ELF-1 (cell line): ENCODE measurements at regions not wholly inside any gene's neighbourhood (a gene's known extent, or its start where the extent isn't known, plus 50 kb on each side); places are given as distances from the start of the nearest gene placed in this dataset.
"Not testable (repeated sequence)": the region's sequence is repeated elsewhere in the genome, so short reads cannot be mapped to it uniquely, and the experiment has no call there.

Experiments used
- DNase-seq: peaks from one replicate; pipeline ENCODE4 v3.0.0-alpha.2; 2016; ENCODE audit warnings: low read depth, low spot score

- DNase-seq: no peak
These were observed 98.6 kb downstream of the NAV1 start for GRCh38 chr1:201637282-201638079.

- DNase-seq: no peak
These were observed 100.5 kb downstream of the NAV1 start for GRCh38 chr1:201639391-201639790.

DNA sequence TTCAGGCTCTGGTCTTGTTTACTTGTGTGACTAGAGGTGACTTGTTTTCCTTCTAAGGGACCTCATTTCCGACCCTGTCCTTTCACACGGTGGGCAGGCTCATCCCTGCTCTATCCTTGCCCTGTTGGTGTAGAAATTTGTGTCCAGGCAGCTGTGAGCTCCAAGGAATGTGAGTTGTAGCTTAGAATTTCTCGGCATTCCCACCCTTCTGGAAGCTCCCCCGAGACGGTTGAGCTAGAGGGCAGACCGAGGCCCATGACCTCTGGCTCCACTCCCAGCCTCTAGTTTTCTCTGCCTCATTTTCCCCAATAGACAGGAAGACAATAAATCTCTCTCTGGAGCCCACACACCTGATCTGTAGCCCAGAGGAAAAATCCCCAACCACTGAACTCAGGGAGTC lies 100.9 kb downstream of the NAV1 start:
- DNase-seq: no peak

DNA sequence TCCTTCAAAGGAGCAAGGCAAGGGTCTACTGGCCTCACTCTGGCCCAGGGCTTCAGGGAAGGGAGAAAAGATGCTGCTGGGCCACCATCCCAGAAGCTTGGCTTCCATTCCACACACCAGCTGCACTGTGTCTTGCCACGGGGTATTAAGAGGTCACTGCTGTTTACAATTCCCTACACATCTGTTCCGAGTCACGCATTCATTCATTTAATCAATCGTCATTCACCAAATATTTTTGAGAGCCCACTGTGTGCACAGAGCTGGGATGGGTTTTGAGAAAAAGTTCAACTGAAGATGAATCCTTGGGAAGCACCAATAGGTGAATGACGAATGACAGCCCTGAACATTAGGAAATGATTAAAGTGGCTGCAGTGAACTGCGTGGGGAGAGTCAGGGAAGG lies 101.7 kb downstream of the NAV1 start:
- DNase-seq: no peak

GRCh38 chr1:201641524-201642253 lies 102.8 kb downstream of the NAV1 start:
- DNase-seq: no peak

DNA sequence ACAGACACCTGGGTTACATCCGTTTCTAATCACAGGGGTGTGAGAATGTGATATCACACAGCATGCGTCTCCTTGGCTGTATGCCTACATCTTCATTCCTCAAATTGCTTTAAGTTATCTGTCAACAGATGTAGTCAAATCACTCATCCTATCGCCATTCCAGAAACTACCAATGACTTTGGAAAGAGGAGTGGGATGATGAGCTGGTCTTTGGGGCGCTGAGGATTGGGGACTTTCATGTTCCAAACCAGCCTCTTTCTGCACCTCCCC lies 104.8 kb downstream of the NAV1 start:
- no peak for DNase-seq

GRCh38 chr1:201644197-201644596 lies 105.3 kb downstream of the NAV1 start:
- no peak for DNase-seq

DNA sequence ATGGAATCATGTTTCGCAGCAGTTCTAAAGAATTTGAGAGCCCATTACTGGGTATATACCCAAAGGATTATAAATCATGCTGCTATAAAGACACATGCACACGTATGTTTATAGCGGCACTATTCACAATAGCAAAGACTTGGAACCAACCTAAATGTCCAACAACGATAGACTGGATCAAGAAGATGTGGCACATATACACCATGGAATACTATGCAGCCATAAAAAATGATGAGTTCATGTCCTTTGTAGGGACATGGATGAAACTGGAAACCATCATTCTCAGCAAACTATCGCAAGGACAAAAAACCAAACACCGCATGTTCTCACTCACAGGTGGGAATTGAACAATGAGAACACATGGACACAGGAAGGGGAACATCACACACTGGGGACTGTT lies 106.1 kb downstream of the NAV1 start:
- not testable (repeated sequence) for DNase-seq

DNA sequence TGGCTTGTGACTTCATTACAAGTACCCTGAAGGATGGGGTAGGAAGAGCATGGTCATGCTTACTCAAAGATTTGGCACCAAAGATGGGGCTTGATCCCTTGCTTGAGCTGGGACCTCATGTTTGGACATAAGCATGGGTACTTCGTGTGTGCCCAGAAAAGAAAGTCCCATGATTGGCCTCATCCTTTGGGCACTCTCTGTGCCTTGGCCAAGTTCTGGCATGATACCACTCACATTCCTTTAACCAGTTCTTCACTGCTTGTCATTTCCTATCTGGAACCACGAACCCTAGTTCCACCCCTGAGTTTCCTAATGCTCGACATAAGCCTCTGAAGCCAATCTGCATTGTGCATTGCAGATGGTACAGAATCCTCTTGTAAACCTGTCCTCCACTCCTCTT lies 107.0 kb downstream of the NAV1 start:
- no peak for DNase-seq

GRCh38 chr1:201646411-201647022 lies 107.6 kb downstream of the NAV1 start:
- no peak for DNase-seq

GRCh38 chr1:201647094-201647493 lies 108.2 kb downstream of the NAV1 start:
- DNase-seq: no peak

DNA sequence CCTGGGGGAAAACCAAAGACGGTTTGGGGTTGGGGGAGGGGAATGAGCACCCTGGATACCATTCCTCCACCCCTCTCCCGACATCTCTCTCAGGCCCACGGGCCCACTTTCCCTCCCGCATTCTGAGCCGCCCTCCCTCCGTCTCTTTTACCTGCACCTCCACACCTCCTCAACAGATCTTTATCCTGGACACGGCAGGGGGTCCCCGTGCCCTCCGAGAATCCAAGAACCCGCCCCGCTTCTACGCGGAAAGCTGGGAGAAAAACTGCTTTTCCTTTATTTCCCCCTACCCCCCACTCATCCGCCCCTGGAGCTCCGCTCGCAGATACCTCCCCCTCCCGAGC lies 108.8 kb downstream of the NAV1 start:
- no peak for DNase-seq

GRCh38 chr1:201648066-201648906 lies 109.4 kb downstream of the NAV1 start:
- peak; percentile 42 for DNase-seq

DNA sequence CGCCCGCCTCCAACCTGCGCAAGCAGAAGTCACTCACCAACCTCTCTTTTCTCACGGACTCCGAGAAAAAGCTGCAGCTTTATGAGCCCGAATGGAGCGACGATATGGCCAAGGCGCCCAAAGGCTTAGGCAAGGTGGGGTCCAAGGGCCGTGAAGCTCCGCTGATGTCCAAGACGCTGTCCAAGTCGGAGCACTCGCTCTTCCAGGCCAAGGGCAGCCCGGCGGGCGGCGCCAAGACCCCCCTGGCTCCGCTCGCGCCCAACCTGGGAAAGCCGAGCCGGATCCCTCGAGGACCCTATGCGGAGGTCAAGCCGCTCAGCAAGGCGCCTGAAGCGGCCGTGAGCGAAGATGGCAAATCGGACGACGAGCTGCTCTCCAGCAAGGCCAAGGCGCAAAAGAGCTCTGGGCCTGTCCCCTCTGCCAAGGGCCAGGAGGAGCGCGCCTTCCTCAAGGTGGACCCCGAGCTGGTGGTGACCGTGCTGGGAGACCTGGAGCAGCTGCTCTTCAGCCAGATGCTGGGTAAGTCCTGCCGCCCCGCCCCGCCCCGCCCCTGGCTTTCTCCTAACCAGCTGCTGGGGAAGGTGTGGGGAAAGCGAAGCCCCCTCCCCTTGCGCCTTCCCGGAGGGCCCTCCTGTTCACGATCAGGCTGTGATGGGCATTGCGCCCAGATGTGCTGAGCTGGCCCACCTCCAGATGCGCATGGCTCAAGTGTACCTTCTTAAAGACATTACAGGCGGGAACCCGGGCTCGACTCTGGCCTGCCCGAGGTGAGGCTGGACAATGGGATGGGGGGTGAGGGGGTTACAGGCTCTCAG lies 110.2 kb downstream of the NAV1 start:
- DNase-seq: peak; percentile 80

- peak; percentile 89 for DNase-seq
These were observed 111.1 kb downstream of the NAV1 start for GRCh38 chr1:201649761-201650622.

DNA sequence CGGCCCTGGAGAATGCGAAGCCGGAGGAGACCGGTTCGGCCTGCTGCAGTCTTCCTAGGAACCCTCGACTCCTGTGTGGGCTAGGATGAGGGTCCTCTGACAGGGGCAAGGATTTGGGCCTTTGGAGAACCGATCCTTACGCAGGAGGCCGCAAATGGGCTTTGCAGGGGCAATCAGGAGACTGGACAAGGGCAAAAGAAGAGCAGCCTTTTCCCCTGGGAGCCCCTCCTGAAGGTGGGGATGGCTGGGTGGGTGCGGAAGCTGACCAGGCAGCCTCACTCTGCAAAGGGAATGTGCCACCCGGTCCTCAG lies 111.7 kb downstream of the NAV1 start:
- no peak for DNase-seq

GRCh38 chr1:201652181-201652580 lies 113.3 kb downstream of the NAV1 start:
- no peak for DNase-seq

GRCh38 chr1:201653233-201653632 lies 114.3 kb downstream of the NAV1 start:
- DNase-seq: no peak

- no peak for DNase-seq
These were observed 115.0 kb downstream of the NAV1 start for GRCh38 chr1:201653883-201654282.

GRCh38 chr1:201655243-201655642 lies 116.3 kb downstream of the NAV1 start:
- peak; percentile 46 for DNase-seq

GRCh38 chr1:201655910-201656309 lies 117.0 kb downstream of the NAV1 start:
- DNase-seq: no peak
